Endothelial cell (in vitro differentiated cells): ENCODE measurements at regions not wholly inside any gene's neighbourhood (a gene's known extent, or its start where the extent isn't known, plus 50 kb on each side); places are given as distances from the start of the nearest gene placed in this dataset.

Source experiments
- DNase-seq: peaks from one replicate; pipeline ENCODE4 v3.0.0; 2021; ENCODE audit warnings: low spot score
- H3K27ac Mint-ChIP-seq: one replicate; pipeline ENCODE4 v1.8.0; 2021; ENCODE audit warnings: mixed read lengths, inconsistent platforms; ENCODE audit not compliant: unreplicated experiment
- H3K27me3 Mint-ChIP-seq: one replicate; pipeline ENCODE4 v1.8.0; 2021; ENCODE audit warnings: mild to moderate bottlenecking, moderate library complexity, mixed read lengths, inconsistent platforms; ENCODE audit not compliant: unreplicated experiment
- H3K36me3 Mint-ChIP-seq: one replicate; pipeline ENCODE4 v1.8.0; 2021; ENCODE audit warnings: mild to moderate bottlenecking, low read depth, mixed read lengths, inconsistent platforms; ENCODE audit not compliant: unreplicated experiment
- H3K4me1 Mint-ChIP-seq: one replicate; pipeline ENCODE4 v1.8.0; 2021; ENCODE audit warnings: mild to moderate bottlenecking, mixed read lengths, inconsistent platforms; ENCODE audit not compliant: unreplicated experiment
- H3K4me3 Mint-ChIP-seq: one replicate; pipeline ENCODE4 v1.8.0; 2021; ENCODE audit warnings: mild to moderate bottlenecking, mixed read lengths, inconsistent platforms; ENCODE audit not compliant: unreplicated experiment
- H3K9me3 Mint-ChIP-seq: one replicate; pipeline ENCODE4 v1.8.0; 2021; ENCODE audit warnings: mixed read lengths, inconsistent platforms; ENCODE audit not compliant: unreplicated experiment
- CTCF ChIP-seq: fragments of 200-600 bp; sonication (generic); IDR thresholded peaks from one replicate; pipeline ENCODE4 v1.5.0; 2021; ENCODE audit warnings: antibody characterized with exemption; ENCODE audit not compliant: unreplicated experiment

- Mint-ChIP-seq H3K4me1 (no peaks in the 10 kb centered on the region), H3K27ac (no peak overlapping the region), H3K36me3 (no peaks in the 10 kb centered on the region), H3K4me3 (no peak overlapping the region), H3K27me3 (peaks cover 3% of the 10 kb centered on the region), H3K9me3 (no peaks in the 10 kb centered on the region)
- no peak for TF ChIP-seq CTCF
- DNase-seq: no peak
These were observed 183.6 kb upstream of the CDH11 start for GRCh38 chr16:65305266-65305959.

- Mint-ChIP-seq H3K4me3 (no peak overlapping the region), H3K4me1 (no peaks in the 10 kb centered on the region), H3K27me3 (peaks cover 3% of the 10 kb centered on the region), H3K27ac (no peak overlapping the region), H3K36me3 (no peaks in the 10 kb centered on the region), H3K9me3 (no peaks in the 10 kb centered on the region)
- TF ChIP-seq CTCF: no peak
- no peak for DNase-seq
These were observed 179.2 kb upstream of the CDH11 start for GRCh38 chr16:65301029-65301428.

- Mint-ChIP-seq H3K36me3 (no peaks in the 10 kb centered on the region), H3K4me3 (no peak overlapping the region), H3K9me3 (no peaks in the 10 kb centered on the region), H3K27ac (no peak overlapping the region), H3K4me1 (no peaks in the 10 kb centered on the region), H3K27me3 (peaks cover 4% of the 10 kb centered on the region)
- DNase-seq: no peak
- no peak for TF ChIP-seq CTCF
These were observed 175.6 kb upstream of the CDH11 start for GRCh38 chr16:65297453-65297852.

- DNase-seq: no peak
- Mint-ChIP-seq H3K4me1 (no peaks in the 10 kb centered on the region), H3K27me3 (peaks cover 4% of the 10 kb centered on the region), H3K9me3 (no peaks in the 10 kb centered on the region), H3K36me3 (no peaks in the 10 kb centered on the region), H3K4me3 (no peak overlapping the region), H3K27ac (no peak overlapping the region)
- TF ChIP-seq CTCF: no peak
These were observed 173.7 kb upstream of the CDH11 start for GRCh38 chr16:65295527-65295926.

- no peaks in the 10 kb centered on the region for H3K9me3 Mint-ChIP-seq
- no peaks in the 10 kb centered on the region for H3K4me1 Mint-ChIP-seq
- H3K27me3 Mint-ChIP-seq: peaks cover 4% of the 10 kb centered on the region
- no peak overlapping the region for H3K27ac Mint-ChIP-seq
- DNase-seq: no peak
- no peak overlapping the region for H3K4me3 Mint-ChIP-seq
- no peak for TF ChIP-seq CTCF
- no peaks in the 10 kb centered on the region for H3K36me3 Mint-ChIP-seq
These were observed 172.8 kb upstream of the CDH11 start for GRCh38 chr16:65294708-65295107.
